ENCODE measurements at regions not wholly inside any gene's neighbourhood (a gene's known extent, or its start where the extent isn't known, plus 50 kb on each side); places are given as distances from the start of the nearest gene placed in this dataset.

DNA sequence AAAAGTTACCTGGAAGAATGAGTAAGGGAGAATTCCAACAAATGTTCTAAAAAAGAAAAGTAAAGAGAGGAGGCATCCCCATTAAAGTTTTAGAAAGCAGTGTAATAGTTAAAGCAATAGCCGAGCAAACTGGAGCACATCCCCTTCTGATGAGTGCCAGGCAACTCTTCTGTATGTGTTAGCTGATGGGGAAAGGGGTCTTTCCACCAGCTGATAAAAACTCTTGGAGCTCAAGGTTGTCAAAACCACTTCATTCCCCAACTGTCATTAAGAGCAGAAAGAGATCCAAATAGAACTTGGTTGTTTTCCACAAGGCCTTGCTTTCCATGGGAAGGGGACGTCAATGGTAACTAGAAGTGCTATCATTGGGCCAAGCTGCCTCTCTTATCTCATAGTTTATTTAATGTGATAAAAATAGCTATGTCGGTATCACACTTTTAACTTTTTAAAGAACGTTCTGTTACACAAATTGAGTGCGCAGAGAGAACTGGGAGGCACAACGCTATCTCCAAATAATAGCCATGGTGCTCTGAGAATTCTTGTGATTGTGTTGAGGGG, 116.9 kb downstream of the POLR2M start:
- DNase-seq (ENCODE audit: low spot score): no peak

DNA sequence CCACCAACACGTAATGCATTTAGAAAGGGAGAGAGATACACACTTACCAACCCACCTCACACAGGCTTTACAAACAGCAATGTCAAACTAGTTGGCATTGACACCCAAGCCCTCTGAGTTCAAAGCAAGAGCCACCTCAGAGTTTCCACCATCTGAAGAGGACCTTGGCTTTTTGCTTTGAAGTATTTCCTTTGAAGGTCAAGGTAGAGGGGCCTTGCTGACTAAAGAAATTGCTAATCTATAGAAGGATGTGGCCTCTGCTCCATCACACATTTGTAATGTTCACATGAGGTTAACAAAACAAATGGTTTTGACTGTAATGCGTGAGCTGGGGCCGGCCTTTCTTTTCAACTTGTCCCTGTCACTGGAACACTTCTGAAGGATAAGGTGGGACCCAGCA, 117.7 kb downstream of the POLR2M start:
- no peak for DNase-seq (ENCODE audit: low spot score)

DNA sequence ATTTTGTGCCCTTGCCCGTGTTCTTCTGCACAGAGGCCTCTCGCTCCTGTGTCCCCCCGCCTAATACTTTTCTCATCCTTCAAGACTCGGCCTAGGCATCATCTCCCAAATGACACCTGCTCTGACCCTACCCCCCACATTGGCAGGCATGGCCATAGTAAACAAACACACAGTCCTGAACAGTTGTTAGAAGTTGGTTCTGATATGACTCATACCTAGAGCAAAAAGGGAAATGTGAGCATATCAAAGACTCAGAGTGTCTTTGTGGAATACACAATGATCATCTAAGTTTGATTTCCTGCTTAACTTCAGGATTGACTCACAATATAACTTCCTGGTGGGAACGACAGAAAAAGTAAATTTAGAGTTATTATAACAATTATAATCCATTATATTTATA, 120.5 kb downstream of the POLR2M start:
- DNase-seq (ENCODE audit: low spot score): no peak

DNA sequence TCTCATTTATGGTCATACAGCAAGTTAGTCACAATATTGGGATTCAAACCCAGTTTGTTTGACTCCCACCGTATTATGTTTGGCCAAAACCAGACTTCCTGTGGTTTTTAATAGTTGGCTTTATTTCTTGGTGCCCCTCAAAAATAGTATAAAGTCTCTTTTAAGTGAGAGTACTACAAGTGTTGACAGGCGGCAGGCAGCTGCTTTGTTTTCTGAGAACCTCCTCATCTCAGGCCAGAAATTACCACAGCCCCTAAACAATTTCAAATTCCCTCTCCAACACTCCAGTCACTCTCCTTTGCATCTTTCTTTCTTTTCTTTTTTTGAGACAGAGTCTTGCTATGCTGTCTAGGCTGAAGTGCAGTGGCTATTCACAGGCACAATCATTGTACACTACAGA, 121.5 kb downstream of the POLR2M start:
- no peak for DNase-seq (ENCODE audit: low spot score)

DNA sequence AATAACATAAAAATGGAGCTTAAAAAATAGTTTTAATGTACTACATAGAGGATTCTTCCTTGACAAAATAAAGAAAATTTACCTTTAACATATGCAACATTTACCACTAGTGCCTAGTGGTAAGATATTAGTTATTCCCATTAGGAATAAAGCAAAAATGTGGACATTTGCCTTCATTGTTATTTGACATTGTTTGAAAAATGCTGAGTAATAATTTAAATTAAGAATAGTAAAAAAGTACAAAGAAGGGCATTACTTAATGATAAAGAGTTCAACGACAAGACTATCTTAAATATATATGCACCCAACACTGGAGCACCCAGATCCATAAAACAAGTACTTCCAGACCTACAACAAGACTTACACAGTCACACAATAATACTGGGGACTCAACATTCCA, 125.7 kb downstream of the POLR2M start:
- DNase-seq (ENCODE audit: low spot score): no peak

DNA sequence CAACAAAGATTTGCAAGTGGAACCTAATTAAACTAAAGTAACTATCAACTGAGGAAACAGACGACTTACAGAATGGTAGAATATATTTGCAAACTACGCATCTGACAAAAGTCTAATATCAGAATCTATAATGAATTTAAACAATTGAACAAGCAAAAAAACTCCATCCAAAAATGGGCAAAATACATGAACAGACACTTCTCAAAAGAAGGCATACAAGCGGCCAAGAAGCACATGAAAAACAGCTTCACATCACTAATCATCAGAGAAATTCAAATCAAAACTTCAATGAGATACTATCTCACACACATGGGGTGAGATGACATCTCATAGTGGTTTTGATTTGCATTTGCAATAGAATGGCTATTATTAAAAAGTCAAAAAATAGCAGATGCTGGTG, 128.6 kb downstream of the POLR2M start:
- no peak for DNase-seq (ENCODE audit: low spot score)

DNA sequence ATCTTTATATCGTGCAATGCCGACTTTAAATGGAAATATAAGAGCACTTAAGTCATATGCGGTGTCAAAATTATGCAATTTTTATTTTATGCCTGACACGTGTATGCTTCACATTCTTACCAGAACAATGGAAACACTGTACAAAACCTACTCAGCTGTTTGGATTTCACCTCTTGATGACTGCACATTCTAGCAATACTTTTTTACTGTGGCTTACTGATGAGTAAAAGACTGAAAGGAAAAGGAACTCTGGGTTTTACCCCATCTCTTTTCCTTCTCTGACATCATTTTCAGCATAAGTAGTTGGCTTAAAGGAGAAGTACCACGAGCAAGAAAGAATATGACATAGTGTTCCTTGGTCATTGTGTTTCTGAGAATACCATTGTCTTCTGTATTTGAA, 142.8 kb downstream of the POLR2M start:
- no peak for DNase-seq (ENCODE audit: low spot score)

DNA sequence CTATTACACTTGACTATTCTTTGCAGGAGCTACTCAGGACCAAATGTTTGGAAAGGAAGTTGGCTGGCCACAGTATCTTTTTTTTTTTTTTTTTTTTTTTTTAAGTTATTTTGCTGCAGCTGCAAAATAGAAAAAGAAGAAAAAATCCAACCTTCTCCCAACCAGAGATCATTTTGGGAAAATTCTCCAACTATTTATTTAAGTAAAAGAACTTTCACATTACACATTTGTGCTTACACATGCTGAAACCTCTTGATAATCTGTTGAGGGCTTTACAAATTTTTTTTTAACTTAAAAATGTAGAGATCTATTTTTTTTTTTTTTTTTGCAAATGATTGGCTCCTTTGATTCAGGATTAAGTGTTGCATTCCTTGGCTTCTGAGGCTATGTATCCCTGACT, 148.0 kb downstream of the POLR2M start:
- DNase-seq (ENCODE audit: low spot score): no peak

DNA sequence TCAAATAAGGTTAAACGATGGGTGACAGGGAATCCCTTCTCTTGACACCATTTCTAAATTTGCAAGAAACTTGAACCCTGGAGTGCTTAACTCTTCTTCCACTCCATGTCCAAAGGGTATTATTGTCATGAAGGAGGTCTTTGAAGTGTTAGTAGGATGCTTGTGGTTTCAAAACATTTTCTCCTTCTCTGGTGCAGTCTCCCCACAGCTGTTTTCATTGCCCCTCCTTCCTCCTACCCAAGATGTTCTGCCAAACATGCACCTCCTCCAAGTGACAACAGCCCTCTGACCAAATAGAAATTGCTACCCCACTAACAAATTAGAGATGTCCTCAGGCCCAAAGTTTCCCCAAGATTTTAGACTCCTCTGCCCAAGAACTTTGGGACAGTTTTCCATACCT, 151.4 kb downstream of the POLR2M start:
- no peak for DNase-seq (ENCODE audit: low spot score)

DNA sequence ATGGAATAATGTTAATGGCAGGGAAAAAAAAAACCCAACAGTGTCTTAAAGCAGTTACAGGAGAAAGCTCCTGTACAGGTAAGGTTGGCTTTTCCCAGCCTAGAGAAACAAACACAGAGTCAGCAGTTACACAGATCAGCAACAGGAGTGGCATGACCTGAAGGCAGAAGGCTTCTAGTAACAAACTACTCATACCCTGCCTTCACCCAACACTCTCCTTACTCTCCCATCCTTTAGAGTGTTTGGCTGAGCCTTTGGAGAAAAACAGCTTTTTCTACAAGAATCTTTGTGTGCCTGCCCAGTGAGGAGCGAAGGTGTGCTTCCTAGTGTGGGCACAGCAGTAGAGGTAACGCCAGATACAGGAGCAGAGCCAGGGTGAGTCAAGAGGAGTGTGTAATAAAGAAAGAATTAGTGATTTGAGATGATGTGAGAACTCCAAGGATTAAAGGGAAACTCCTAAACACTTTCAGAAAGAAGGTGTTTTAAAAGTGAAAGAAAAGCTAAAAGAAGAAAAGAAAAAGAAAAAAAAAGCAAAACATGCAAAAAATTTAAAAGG, 152.7 kb downstream of the POLR2M start:
- DNase-seq (ENCODE audit: low spot score): no peak

DNA sequence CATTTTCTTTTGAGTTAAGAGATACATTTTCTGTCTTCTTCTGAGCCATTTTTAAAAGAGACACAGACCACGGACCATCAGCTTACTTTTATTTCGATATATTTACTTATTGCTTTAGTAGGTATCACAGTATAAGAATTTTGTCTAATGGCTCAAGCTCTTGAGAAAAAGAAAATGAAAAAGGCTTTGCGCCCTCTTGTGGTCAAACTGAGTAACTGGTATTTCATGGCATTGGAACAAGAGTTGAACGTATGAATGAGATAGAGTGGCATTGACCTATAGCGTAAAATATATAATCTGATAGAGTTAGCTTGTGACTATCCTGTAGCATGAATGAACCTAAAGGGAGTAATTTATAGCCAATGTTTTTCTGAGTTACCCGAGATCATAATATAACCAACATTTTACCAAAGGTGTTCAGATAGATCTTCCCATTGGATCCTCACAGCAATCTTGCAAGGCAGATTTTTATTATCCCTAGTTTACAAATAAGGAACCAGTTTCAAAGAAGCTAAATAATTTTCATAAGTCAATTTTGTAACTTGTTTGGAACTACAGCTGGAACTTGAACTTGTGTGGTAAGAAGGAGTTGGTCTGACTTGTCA, 154.6 kb downstream of the POLR2M start:
- DNase-seq (ENCODE audit: low spot score): peak; percentile 68

DNA sequence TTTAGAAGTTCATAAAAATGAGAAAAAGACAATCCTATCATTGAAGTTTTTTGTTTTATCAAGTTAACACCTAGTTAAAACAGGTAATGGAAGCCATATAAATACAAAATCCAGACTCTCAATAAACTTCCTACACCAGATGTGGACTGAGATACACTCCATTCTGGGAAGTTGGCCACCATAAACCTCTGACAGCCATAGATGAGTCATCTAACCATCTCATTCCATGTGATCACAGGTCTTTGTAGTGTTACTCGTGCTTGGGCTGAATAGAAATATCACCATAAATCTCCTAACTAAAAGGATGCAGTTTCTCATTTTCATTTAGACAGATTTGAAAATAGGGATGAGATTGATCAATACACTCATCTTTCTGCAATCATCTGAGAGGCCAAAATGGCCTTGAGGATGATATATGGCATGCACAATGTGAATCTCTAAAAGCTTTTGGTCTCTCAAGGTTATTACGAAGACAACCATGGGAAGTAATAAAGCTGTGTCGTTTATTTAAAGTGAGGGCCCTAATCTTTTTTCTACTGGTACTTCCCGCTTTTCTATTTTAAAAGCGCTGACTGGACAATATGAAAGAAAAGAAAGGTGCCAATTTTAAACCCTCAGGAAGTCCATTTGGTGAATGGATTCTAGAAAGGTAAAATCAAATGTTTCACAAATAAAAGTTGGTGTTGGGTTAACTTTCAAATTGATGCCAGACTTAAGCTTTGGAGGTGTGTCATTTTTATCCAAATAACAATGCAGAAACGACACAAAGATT, 155.5 kb downstream of the POLR2M start:
- DNase-seq (ENCODE audit: low spot score): peak; percentile 36

DNA sequence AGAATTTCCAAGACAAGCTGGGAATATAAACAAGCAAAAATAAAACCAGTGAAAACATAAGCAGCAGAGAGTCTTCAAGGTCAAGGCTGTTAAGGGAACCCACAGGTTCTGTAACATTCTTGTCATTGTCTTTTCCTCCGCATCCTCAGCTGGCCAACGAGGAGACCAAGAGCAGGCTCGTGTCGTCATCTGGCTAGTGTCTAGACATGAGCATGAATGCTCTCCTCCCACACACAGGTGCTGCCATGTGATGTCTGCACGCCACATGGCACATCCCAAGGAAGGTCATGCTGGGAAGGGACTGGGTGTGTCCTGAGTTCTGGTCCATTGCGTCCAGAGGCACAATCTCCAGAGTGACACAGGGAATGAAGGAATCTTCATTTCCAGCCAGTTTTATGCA, 156.2 kb downstream of the POLR2M start:
- no peak for DNase-seq (ENCODE audit: low spot score)

DNA sequence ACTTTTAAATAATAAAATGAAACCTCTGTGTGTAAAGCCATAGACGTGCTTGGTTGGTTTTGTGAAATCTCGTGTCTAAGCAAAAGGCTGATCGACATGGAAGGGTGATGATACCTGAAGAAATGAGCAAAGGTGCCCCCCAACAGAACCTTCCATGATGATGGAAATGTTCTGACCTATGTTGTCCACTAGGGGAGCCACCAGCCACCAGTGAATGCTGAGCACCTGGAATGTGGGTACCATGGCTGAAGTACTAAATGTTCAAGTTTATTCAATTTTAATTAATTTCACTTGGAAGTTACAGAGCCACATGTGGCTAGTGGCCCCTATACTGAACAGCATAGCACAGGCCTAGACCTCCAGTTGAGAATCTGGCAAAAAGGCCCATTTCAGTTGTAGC, 158.8 kb downstream of the POLR2M start:
- DNase-seq (ENCODE audit: low spot score): no peak

DNA sequence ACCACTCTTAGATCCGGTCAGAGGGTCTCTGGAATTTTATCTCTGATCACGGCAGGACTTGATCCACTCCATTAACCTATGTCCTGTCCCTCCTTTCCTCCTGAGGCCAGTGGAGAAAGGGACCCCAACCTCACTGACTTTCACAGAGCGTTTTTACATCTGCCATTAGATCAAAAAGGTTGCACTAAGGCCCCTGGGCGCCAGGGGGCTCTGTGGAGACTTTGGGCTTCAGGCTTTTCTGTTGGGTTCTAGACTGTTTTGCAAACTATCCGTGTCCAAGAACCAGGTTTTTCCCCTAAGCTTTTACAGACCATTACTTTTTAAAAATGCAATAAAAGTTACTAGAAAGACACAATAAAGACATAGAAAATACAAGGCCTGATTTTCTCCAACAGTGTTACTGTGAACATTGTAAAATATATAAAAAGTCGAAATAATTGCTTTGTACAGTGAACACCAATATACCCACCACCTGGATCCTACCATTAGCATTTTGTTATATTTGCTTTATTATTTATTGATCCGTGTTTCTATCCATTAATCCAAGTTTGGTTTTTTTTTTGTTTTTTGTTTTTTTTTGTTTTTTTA, 159.7 kb downstream of the POLR2M start:
- DNase-seq (ENCODE audit: low spot score): peak; percentile 65

DNA sequence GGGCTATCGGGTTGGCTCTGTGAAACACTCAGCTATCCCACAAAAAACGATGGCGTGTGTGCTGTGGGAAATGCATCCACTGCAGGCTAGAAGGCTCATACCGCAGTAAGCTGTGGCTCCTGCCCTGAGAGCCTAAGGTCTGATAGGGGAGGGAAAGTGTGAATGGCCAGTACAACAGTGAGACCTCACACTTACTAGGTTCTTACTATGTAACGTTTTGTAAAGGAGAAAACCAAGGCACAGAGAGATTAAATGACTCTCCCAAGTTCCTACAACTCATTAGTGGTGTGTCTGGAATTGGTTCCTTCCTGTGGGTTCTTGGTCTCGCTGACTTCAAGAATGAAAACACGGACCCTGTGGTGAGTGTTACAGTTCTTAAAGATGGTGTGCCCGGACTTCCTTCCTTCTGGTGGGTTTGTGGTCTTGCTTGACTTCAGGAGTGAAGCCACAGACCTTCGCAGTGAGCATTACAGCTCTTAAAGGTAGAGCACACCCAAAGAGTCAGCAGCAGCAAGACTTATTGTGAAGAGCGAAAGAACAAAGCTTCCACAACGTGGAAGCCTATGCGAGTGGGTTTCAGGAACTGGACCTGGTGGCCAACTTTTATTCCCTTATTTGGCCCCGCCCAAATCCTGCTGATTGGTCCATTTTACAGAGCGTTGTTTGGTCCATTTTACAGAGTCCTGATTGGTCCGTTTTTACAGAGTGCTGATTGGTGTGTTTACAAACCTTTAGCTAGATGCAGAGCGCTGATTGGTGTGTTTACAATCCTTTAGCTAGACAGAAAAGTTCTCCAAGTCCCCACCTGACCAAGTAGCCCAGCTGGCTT, 161.7 kb downstream of the POLR2M start:
- no peak for DNase-seq (ENCODE audit: low spot score)

DNA sequence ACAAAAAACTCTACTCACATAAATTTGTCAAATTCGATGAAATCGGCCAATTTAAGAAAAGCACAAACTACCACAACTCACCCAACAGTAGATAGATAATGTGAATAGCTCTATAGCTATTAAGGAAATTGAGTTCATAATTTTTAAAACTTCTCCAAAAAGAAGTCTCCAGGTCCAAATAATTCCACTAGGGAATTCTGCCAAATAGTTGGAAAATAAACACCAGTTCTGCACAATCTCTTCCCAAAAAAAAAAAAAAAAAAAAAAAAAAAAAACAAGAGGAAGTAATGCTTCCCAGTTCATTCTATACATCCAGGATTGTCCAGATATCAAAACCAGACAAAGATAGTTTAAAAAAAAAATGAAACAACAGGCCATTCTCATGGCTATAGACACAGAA, 164.2 kb downstream of the POLR2M start:
- DNase-seq (ENCODE audit: low spot score): no peak

DNA sequence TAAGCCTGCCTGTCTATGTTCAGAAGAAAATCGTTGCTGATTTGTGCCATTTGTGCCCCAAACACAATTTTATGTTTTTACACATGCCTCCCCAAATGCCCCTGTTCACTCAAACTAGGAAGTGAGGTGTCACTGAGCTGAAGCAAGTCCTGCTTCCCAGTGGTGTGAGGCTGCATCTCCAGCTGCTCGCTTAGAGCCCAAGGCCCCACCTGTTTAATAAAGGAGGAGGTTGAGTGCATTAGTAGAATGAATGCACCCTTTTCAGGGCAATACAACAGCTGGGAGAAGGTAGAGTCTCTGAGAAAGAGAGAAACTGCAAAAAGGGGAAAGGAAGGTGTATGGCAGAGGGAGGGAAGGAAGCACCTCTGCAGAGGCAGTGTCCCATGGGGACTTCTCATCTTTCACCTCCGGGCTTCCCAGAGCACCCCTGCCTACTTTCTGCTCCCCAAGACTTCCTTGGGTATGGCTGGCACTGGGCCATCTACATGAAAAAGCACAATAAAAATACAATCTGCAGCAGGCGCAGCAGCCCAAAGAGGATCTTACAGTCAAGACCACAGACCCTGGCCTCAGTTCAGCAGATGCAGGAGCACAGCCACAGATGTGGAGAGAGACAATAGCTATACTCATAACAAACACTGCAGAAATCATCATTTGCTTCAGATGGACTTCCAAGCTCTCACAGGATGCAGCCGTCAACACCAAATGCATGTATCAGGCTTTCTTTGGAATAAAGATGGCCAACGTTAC, 165.9 kb downstream of the POLR2M start:
- DNase-seq (ENCODE audit: low spot score): no peak

DNA sequence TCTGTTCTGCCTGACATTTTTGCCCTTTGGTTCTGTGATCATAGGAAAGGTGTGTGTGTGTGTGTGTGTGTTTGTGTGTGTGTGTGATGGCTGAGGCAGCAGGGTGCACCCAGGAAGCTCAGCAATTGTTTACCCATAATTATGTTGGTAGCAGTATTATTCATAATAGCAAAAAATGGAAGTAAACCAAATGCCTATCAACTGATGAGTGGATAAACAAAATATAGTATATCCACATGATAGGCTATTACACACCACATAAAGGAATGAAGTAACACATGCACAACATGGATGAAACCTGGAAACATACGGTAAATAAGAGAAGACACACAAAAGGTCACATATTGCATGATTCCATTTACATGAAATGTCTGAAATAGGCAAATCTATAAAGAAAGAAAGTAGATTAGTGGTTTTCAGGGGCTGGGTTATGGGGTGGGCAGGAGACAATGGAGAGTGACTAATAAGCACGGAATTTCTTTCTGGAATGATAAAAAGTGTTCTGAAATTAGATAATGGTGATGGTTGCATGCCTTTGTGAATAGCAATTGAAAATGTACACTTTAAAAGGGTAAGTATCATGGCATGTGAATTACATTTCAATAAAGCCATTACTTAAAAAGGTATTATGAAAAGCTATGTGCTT, 167.2 kb downstream of the POLR2M start:
- DNase-seq (ENCODE audit: low spot score): no peak

DNA sequence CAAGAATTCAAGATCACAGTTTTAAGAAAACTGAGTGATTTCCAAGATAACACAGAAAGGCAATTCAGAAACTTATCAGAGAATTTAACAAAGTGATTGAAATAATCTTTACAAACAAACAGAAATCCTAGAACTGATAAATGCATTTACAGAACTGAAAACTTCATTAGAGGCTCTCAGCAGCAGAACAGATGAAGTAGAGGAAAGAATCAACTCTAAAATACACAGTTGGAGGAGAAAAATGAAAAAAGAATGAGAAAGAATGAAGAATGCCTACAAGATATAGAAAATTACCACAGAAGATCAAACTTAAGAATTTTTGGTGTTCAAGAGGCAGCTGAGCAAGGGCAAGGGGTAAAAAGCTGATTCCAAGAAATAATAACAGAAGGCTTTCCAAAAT, 168.8 kb downstream of the POLR2M start:
- DNase-seq (ENCODE audit: low spot score): no peak

DNA sequence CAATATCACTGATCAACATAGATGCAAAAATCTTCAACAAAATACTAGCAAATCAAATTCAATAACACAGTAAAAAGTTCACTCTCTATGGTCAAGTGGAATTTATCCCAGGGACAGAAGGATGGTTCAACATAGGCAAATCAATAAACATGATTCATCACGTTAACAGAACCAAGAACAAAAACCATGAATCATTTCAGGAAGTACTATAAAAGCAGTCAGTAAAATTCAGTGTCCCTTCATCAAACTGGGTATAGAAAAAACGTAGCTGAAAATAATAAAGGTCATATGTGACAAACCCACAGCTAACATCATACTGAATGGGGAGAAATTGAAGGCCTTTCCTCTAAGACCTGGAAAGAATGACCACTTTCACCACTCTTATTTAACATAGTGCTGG, 172.1 kb downstream of the POLR2M start:
- DNase-seq (ENCODE audit: low spot score): peak; percentile 44
